Liver (tissue), 7 donors: ENCODE measurements at regions not wholly inside any gene's neighbourhood (a gene's known extent, or its start where the extent isn't known, plus 50 kb on each side); places are given as distances from the start of the nearest gene placed in this dataset.

Experiments
- DNase-seq: peaks from one replicate; pipeline ENCODE4 v3.0.0-alpha.2; 2017; ENCODE audit warnings: low spot score
- H3K27ac ChIP-seq, 2 donors: one replicate each; pipeline ENCODE4 v1.7.0; 2013; ENCODE audit warnings: inconsistent platforms in 2 of 2, low read length in 2 of 2, control low read depth in 1 of 2, low read depth in 1 of 2, mild to moderate bottlenecking in 1 of 2
- H3K27me3 ChIP-seq, 4 donors: one replicate each; pipeline versions ENCODE4 v1.6.1 to v1.7.0; 2013; ENCODE audit warnings: low read length in 3 of 4, inconsistent platforms in 1 of 4, mild to moderate bottlenecking in 1 of 4, moderate library complexity in 1 of 4; ENCODE audit not compliant: control insufficient read depth in 4 of 4, insufficient read depth in 4 of 4
- H3K36me3 ChIP-seq, 4 donors: one replicate each; pipeline versions ENCODE4 v1.6.1 to v1.7.0; 2013; ENCODE audit warnings: low read length in 3 of 4, mild to moderate bottlenecking in 3 of 4, low read depth in 1 of 4, moderate library complexity in 1 of 4; ENCODE audit not compliant: control insufficient read depth in 4 of 4, insufficient read depth in 3 of 4
- H3K4me1 ChIP-seq, 4 donors: one replicate each; pipeline versions ENCODE4 v1.6.1 to v1.7.0; 2013; ENCODE audit warnings: low read length in 3 of 4, mild to moderate bottlenecking in 3 of 4, moderate library complexity in 1 of 4; ENCODE audit not compliant: control insufficient read depth in 4 of 4, insufficient read depth in 4 of 4
- H3K4me3 ChIP-seq, 3 donors: one replicate each; pipeline versions ENCODE4 v1.6.1 to v1.7.0; 2013; ENCODE audit warnings: low read length in 3 of 3, control low read depth in 1 of 3, low read depth in 1 of 3, mild to moderate bottlenecking in 1 of 3
- H3K9ac ChIP-seq, 2 donors: one replicate each; pipeline ENCODE4 v1.7.0; 2013; ENCODE audit warnings: low read length in 2 of 2, mild to moderate bottlenecking in 2 of 2, moderate library complexity in 2 of 2, control low read depth in 1 of 2, low read depth in 1 of 2
- H3K9me3 ChIP-seq, 4 donors: one replicate each; pipeline versions ENCODE4 v1.6.1 to v1.7.0; 2013; ENCODE audit warnings: low read length in 3 of 4; ENCODE audit not compliant: control insufficient read depth in 4 of 4
- ATF3 ChIP-seq: IDR thresholded peaks from 2 replicates; pipeline ENCODE4 v1.6.1; 2016; ENCODE audit warnings: antibody characterized with exemption
- CTCF ChIP-seq: fragments of 150-350 bp; IDR thresholded peaks from 2 replicates; pipeline ENCODE4 v1.5.1; 2017; ENCODE audit warnings: improper control_type of control experiment, low read depth, low read length; ENCODE audit not compliant: missing input control
- EGR1 ChIP-seq, 2 donors: IDR thresholded peaks; 2 replicates each; pipeline ENCODE4 v1.6.1; 2016 to 2018; ENCODE audit warnings: antibody characterized with exemption in 2 of 2, low read depth in 2 of 2
- FOXA1 ChIP-seq: IDR thresholded peaks from 2 replicates; pipeline ENCODE4 v1.6.1; 2016; ENCODE audit warnings: antibody characterized with exemption
- FOXA2 ChIP-seq: IDR thresholded peaks from 2 replicates; pipeline ENCODE4 v1.6.1; 2016; ENCODE audit warnings: antibody characterized with exemption
- GABPA ChIP-seq, 2 donors: IDR thresholded peaks in 1 of 2; conservative IDR thresholded peaks in 1 of 2; 2 replicates each; pipeline ENCODE4 v1.6.1; 2016; ENCODE audit warnings: antibody characterized with exemption in 2 of 2, mild to moderate bottlenecking in 1 of 2, moderate library complexity in 1 of 2
- HNF4A ChIP-seq, 2 donors: conservative IDR thresholded peaks; 2 replicates each; pipeline ENCODE4 v1.6.1; 2016; ENCODE audit warnings: antibody characterized with exemption in 2 of 2, mild to moderate bottlenecking in 2 of 2
- HNF4G ChIP-seq: IDR thresholded peaks from 2 replicates; pipeline ENCODE4 v1.6.1; 2016; ENCODE audit warnings: antibody characterized with exemption
- JUND ChIP-seq, 2 donors: IDR thresholded peaks; 2 replicates each; pipeline ENCODE4 v1.6.1; 2016; ENCODE audit warnings: antibody characterized with exemption in 2 of 2
- MAX ChIP-seq: IDR thresholded peaks from 2 replicates; pipeline ENCODE4 v1.6.1; 2016; ENCODE audit warnings: antibody characterized with exemption
- NR2F2 ChIP-seq: IDR thresholded peaks from 2 replicates; pipeline ENCODE4 v1.6.1; 2016; ENCODE audit warnings: antibody characterized with exemption
- RAD21 ChIP-seq, 2 donors: IDR thresholded peaks; 2 replicates each; pipeline ENCODE4 v1.6.1; 2016; ENCODE audit warnings: antibody characterized with exemption in 2 of 2, mild to moderate bottlenecking in 2 of 2
- REST ChIP-seq: IDR thresholded peaks from 2 replicates; pipeline ENCODE4 v1.6.1; 2016; ENCODE audit warnings: antibody characterized with exemption, mild to moderate bottlenecking
- RXRA ChIP-seq, 2 donors: IDR thresholded peaks; 2 replicates each; pipeline ENCODE4 v1.6.1; 2017 to 2018; ENCODE audit warnings: antibody characterized with exemption in 2 of 2, mild to moderate bottlenecking in 1 of 2
- SP1 ChIP-seq: IDR thresholded peaks from 2 replicates; pipeline ENCODE4 v1.6.1; 2018; ENCODE audit warnings: antibody characterized with exemption, mild to moderate bottlenecking
- TAF1 ChIP-seq: conservative IDR thresholded peaks from 2 replicates; pipeline ENCODE4 v1.6.1; 2016; ENCODE audit warnings: antibody characterized with exemption, mild to moderate bottlenecking
- YY1 ChIP-seq: IDR thresholded peaks from 2 replicates; pipeline ENCODE4 v1.6.1; 2016; ENCODE audit warnings: antibody characterized with exemption, mild to moderate bottlenecking
- ZBTB33 ChIP-seq: IDR thresholded peaks from 2 replicates; pipeline ENCODE4 v1.6.1; 2016; ENCODE audit warnings: antibody characterized with exemption
- donor health status: healthy.
- donor health status: healthy.
- donor health status: healthy.
- donor health status: healthy.

- Histone ChIP-seq H3K4me1 (no peaks in the 10 kb centered on the region), H3K27ac (no peak overlapping the region), H3K9me3 (no peaks in the 10 kb centered on the region), H3K4me3 (no peak overlapping the region), H3K36me3 (no peaks in the 10 kb centered on the region), H3K9ac (no peak overlapping the region), H3K27me3 (no peaks in the 10 kb centered on the region)
- TF ChIP-seq ZBTB33 (no peak), RXRA (IDR thresholded peaks at IDR 0.05) (no peak), HNF4G (no peak), CTCF (no peak), HNF4A (conservative IDR thresholded peaks at IDR 0.05) (no peak), SP1 (no peak), YY1 (no peak), MAX (no peak), RAD21 (IDR thresholded peaks at IDR 0.05) (no peak), NR2F2 (no peak), REST (no peak), FOXA1 (no peak), ATF3 (no peak), TAF1 (no peak), FOXA2 (no peak), GABPA (IDR thresholded peaks at IDR 0.05 in 1 of 2, conservative IDR thresholded peaks at IDR 0.05 in 1 of 2) (no peak), JUND (IDR thresholded peaks at IDR 0.05) (no peak), EGR1 (IDR thresholded peaks at IDR 0.05; ENCODE audit: low read depth in 2 of 2) (no peak)
- DNase-seq = no peak
Observed at GRCh38 chrX:14380044-14380443, 149.3 kb upstream of the GLRA2 start.

- Histone ChIP-seq H3K4me1 (no peaks in the 10 kb centered on the region), H3K36me3 (no peaks in the 10 kb centered on the region), H3K9me3 (no peaks in the 10 kb centered on the region), H3K27ac (no peak overlapping the region), H3K27me3 (no peaks in the 10 kb centered on the region), H3K4me3 (no peak overlapping the region), H3K9ac (no peak overlapping the region)
- DNase-seq = no peak
- TF ChIP-seq TAF1 (no peak), HNF4G (no peak), SP1 (no peak), FOXA2 (no peak), ATF3 (no peak), HNF4A (conservative IDR thresholded peaks at IDR 0.05) (no peak), NR2F2 (no peak), MAX (no peak), RAD21 (IDR thresholded peaks at IDR 0.05) (no peak)
Observed at GRCh38 chrX:14377427-14377826, 151.9 kb upstream of the GLRA2 start.
